ENCODE measurements at regions not wholly inside any gene's neighbourhood (a gene's known extent, or its start where the extent isn't known, plus 50 kb on each side); places are given as distances from the start of the nearest gene placed in this dataset.

GRCh38 chr14:22314183-22314820, 274.7 kb downstream of the DAD1 start:
- peak; percentile 60 for DNase-seq (ENCODE audit: low read depth, low spot score)

More at GRCh38 chr14:22314183-22314820, 274.7 kb downstream of the DAD1 start:
- H3K4me3 ChIP-seq (replicated peaks in 1 of 2; ENCODE audit: low read depth in 1 of 2, low read length in 2 of 2): no peak overlapping the region
- no peak for TF ChIP-seq ZNF274 (IDR thresholded peaks at IDR 0.05; ENCODE audit: low read depth, low read length)
- no peak for TF ChIP-seq ZFX (IDR thresholded peaks at IDR 0.05)
- TF ChIP-seq EZH2phosphoT487 (IDR thresholded peaks at IDR 0.05; ENCODE audit: borderline replicate concordance): no peak
- no peak for TF ChIP-seq ATF3 (IDR thresholded peaks at IDR 0.05)
- TF ChIP-seq YY1 (IDR thresholded peaks at IDR 0.05; ENCODE audit: extremely low read depth, insufficient replicate concordance, low read depth, low read length): no peak
- no peak for TF ChIP-seq CEBPB (IDR thresholded peaks at IDR 0.05; ENCODE audit: low read depth)
- no peak for TF ChIP-seq EZH2 (IDR thresholded peaks at IDR 0.05)
- no peak for TF ChIP-seq SRF (IDR thresholded peaks at IDR 0.05; ENCODE audit: low read depth)
- TF ChIP-seq CTCF (IDR thresholded peaks at IDR 0.05 in 2 of 3, conservative IDR thresholded peaks at IDR 0.05 in 1 of 3; ENCODE audit: borderline replicate concordance in 1 of 3, insufficient read depth in 1 of 3, low read depth in 2 of 3, low read length in 2 of 3): peak; percentile 44 to 82 (median 61); a peak in 5 of 6 replicates
- TF ChIP-seq FOSL1 (IDR thresholded peaks at IDR 0.05; ENCODE audit: low read depth): no peak
- no peak for TF ChIP-seq TCF7L2 (IDR thresholded peaks at IDR 0.05; ENCODE audit: borderline replicate concordance, extremely low read depth, insufficient read depth, insufficient read length)
- no peak for TF ChIP-seq REST (IDR thresholded peaks at IDR 0.05; ENCODE audit: low read depth)
- no peak for TF ChIP-seq EGR1 (IDR thresholded peaks at IDR 0.05; ENCODE audit: low read depth)
- peak; percentile 68 for TF ChIP-seq RAD21 (IDR thresholded peaks at IDR 0.05; ENCODE audit: low read depth)
- no peak for TF ChIP-seq JUND (IDR thresholded peaks at IDR 0.05)
- intact Hi-C loops (cut with micrococcal nuclease): loop anchor here (2.0 kb wide), 1 partner anchor 158 kb away; no protein-coding TSS in a partner anchor
- H3K79me2 ChIP-seq (ENCODE audit: insufficient read depth, low read length): no peaks in the 10 kb centered on the region
- no peak overlapping the region for H3K4me2 ChIP-seq (ENCODE audit: low read length)
- ChIA-PET CTCF (interaction anchor here (1.0 to 2.4 kb wide), 3 partner anchors 60 to 245 kb away, joined by 3 to 19 read pairs (median 6); no protein-coding TSS in a partner anchor), RAD21 (ENCODE audit: low non-redundant PET in 1 of 2, low total read pairs in 2 of 2, uncharacterized antibody in 2 of 2, unreplicated experiment in 2 of 2) (no interaction called here), POLR2A (no interaction called here)
- no peak overlapping the region for H3K9ac ChIP-seq (ENCODE audit: low read length)
- no TSS peak for BruUV-seq (replicated peaks)
- ATAC-seq: peak; percentile 95
- H3K27ac ChIP-seq (ENCODE audit: low read depth, low read length): no peak overlapping the region
- H4K20me1 ChIP-seq (ENCODE audit: insufficient read depth): no peaks in the 10 kb centered on the region
- H2AFZ ChIP-seq (ENCODE audit: low read depth, low read length, poor library complexity, severe bottlenecking): no peak overlapping the region
- no peaks in the 10 kb centered on the region for H3K9me3 ChIP-seq (ENCODE audit: control insufficient read depth in 1 of 2, insufficient read depth in 1 of 2, low read depth in 1 of 2, low read length in 2 of 2)
- H3K27me3 ChIP-seq (ENCODE audit: insufficient read depth, low read length): peaks cover 52% of the 10 kb centered on the region
- H3K9me2 ChIP-seq (ENCODE audit: insufficient read depth): no peaks in the 10 kb centered on the region
- no peaks in the 10 kb centered on the region for H3K4me1 ChIP-seq (ENCODE audit: control insufficient read depth in 1 of 2, insufficient read depth in 2 of 2, low read length in 2 of 2)
- no peaks in the 10 kb centered on the region for H3K36me3 ChIP-seq (ENCODE audit: control insufficient read depth in 1 of 2, insufficient read depth in 2 of 2, low read length in 2 of 2)
